GM18873 (cell line): ENCODE measurements at regions not wholly inside any gene's neighbourhood (a gene's known extent, or its start where the extent isn't known, plus 50 kb on each side); places are given as distances from the start of the nearest gene placed in this dataset.

Source experiments
- ATAC-seq: cut with Tn5 transposase; IDR thresholded peaks from one replicate; pipeline ENCODE4 v1.9.1; 2021; ENCODE audit warnings: mild to moderate bottlenecking, moderate library complexity, moderate number of reproducible peaks; ENCODE audit not compliant: unreplicated experiment, low FRiP score

DNA sequence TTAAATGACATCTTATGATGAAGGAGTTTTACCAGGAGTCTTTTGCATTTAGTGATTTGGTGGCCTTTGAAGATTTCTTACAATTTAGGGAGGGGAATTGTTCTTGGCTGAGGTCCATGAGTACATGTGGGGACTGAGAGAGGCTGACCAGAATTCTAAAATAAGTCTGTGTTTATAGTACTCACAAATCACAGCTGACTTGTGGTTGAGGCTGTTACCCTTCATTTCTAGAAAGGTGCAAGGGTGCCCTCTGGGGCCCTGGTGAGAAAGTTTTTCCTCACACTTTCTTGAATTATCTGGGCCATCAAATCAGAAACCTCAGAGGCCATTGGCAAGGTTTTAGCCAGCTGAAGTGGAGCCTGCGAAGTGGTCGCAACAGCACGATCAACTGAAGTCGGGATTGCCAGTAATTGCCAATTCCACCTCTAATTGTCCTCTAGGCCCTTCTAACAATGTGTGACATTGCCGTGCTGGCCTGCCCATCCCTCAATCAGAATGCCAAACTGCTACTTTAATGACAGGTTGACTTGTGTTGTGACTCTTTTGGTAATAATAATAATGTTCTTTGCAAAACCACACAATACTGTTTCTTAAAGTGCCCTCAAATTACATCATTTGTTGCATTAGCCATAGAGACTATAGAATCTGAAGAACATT lies 221.6 kb downstream of the OGFRL1 start:
- peak; percentile 81 for ATAC-seq

DNA sequence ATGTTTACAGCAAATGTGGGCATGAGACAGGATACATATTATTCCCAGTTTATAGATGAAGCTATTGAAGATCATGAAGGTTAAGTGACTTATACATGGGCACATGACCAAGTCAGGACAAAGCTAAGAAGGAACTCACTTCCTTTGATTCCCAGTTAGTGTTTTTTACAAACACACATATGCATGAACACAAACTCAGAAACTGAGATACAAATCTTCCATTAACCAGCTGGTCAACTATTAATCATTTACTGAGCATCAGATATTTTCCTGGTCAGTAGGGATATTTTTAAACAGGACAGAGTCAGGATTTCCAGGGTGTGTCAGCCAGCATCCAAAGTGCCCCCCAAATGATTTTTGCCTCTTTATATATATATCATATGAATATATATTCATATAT lies 222.2 kb downstream of the OGFRL1 start:
- no peak for ATAC-seq

DNA sequence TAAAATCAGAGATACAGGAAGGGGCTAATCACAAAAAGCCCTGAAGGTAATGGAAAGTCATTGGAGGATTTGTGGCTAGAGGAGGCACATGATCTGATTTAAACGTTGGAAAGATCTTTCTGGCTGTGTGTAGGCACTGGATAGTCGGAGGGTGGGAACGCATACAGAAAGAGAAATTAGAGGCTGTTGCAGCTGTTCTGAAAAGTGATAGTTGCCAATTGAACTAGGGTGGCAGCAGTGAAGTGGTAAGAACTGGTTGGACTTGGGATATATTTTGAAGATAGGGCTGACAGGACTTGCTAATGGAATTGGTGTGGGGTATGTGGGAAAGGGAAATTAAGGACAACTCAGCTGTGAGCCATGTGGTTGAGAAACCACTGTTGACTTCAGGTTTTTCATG lies 223.6 kb downstream of the OGFRL1 start:
- ATAC-seq: no peak

DNA sequence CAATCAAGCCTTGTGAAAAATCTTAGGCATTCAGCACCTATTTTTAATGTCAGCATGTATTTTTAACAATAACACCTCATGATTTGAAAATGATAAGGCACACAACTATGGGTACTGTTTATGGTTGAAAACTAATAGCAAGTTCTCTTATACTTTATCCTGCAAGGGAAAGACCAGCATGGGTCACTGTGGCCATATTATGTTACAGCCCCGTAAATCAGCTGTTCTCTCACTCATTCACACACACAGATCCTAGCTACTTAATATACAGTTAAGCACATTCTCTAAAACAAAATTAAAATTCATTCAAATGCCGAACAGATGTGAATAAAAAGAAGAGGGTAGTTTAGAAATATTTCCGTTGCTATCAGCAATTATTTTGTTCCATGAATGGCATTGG lies 224.4 kb downstream of the OGFRL1 start:
- ATAC-seq: no peak

DNA sequence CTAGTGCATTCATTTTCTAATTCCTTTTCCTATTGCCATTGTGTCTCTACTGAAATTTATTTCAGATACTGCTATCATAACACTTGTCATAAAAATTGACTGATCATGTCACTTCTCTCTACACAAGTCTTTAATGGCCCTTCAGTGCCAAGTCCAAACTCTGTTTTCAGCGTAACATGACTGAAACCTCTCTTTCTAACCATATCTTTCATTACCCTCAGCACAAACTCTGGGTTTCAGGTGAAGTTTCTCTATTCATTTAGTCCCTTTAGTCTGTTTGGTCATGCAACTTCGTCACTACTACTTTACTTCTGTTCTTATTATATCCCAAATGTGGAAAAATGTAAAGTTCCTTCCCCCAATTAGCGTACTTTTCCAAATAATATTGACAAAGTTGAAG lies 234.9 kb downstream of the OGFRL1 start:
- ATAC-seq: peak; percentile 70

DNA sequence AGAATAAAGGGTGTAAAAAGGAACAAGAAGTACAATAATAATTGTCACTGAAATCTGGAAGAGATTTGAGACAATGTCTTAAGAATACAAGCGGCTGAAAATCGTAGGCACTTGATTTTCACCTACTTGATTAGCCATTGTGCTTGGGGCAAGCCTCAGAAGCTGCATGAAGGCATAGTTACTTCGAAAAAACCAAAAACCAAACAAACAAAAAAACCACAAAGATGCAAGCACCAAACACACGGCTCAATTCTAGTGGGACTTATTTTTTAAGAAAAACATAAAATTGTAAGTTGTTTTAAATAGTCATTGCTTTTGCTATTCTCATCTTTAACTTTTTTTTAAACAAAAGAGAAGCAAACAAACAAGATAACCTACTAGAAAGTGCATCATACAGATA lies 235.6 kb downstream of the OGFRL1 start:
- no peak for ATAC-seq

DNA sequence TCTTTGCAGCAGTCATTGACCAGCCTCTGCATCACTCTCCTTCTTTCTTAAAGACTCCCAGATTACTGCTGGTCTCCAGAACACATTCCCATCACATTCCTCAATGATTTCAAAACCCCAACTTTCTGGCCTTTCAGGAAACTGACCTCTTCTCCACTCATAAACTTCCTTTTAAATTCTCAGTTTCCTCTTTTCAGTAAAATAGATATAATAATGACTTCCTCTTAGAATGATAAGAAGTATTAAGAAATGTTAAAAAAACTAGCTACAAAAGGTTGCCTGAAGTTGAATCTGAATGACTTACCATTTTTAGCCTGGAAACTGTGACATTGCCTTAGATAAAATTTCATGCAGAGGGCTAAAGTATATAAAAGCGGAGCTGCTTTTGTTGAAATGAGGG lies 239.3 kb downstream of the OGFRL1 start:
- ATAC-seq: no peak

DNA sequence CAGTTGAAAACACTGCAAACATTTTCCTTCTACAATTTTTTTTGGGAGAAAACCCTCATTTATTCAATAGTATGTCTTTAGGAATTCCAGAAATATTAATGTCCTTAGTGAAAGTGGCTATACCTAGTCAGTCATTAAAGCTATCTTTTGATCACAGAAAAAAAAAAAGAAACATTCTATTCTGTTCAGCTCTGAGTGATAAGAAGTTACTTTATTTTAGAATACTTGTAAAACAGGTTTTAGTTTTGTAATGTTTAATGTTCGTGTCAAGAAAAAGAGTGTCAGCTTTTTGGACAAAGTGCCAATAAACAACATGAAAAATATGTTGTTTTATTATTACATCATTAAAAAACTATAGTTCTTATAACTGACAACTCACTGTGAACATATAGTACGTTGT lies 240.4 kb downstream of the OGFRL1 start:
- no peak for ATAC-seq

DNA sequence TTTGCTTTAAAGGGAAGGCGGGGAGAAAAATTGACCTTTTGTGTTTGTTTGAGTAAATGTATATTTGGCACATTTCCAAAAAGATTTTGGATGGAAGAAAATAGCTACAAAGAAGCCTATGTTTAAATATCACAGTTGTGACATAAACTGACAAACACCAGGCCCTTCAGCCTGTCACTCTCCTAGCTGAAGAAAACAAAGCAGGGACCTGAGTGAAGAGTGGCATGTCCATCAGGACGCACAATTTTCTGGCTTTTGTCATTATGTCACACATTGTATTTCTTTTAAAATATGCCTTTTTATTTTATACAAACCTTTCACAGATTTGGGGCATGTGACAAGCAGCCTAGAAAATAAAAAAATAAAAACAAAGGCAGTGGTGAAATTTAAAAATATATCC lies 241.2 kb downstream of the OGFRL1 start:
- ATAC-seq: no peak

DNA sequence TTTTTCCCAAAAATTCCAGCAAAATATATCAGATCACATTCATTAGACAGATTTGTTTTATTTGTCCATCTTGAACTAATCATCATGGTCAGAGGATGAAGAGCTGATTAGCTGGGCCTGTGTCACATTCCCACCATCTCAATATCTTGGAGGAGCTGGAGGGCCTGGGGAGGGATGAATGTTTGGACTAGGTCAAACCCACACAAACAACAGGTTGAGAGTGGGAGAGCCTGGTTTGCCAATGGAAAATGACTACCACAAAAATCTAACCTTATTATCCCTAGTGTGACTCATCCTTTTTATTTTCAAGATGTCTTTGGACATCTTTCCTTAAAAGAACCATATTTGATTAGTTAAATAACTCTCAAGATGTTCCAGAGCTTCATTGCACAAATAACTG lies 242.4 kb downstream of the OGFRL1 start:
- no peak for ATAC-seq

DNA sequence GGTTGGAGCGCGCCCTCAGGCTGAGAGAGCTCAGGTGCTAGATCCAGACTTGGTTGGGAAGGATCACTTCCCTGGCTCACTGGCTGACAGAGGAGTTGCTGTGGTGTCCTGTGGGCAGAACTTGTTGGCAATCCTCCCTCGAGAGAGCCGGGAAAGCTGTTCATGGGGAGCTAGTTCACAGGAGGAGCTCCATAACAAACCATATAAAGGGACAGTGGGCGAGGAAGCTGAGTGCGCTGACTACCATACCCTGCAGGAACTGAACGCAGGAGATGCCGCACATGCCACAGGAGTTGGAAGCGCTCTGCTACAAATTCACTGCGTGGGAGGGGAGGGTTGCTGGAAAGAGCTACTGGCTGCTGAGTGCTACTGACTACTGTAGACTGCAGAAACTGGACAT lies 243.2 kb downstream of the OGFRL1 start:
- ATAC-seq: no peak

DNA sequence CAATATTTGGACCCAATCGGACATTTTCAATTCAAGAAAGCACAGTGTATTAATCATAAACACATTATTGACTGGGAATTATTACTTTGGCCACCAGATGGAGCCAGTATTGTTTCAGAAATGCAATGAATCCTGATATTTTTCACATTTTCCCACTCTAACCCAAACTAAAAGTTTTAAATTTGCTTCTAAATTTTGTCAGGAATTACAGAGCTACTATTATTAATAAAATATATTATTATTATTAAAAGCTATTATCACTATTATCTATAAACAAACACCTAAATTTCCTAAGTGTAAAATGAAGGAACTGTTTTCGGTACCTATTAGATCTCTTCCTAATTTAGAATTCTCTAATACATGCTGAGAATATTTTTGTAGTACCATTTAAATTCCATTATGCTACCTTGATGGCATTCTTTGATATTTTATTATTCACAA lies 245.3 kb downstream of the OGFRL1 start:
- no peak for ATAC-seq

DNA sequence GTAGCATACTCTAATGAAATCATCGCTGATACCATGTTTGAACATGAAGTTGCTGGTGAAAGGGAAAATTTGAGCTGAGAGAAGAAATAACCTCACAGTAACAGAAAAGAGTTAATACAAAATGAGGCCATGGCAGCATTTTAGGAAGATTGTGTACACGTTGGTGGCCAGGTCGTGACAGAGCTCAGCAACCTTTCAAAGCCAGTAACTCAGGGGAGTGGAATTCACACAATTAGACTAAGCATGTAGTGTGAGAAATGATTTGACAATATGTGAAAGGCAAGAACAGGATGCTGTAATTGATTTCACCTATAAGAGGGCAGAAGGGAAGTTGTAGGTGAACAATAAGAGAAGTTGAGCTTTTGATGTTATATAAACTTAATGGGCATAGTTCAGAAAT lies 246.3 kb downstream of the OGFRL1 start:
- no peak for ATAC-seq

DNA sequence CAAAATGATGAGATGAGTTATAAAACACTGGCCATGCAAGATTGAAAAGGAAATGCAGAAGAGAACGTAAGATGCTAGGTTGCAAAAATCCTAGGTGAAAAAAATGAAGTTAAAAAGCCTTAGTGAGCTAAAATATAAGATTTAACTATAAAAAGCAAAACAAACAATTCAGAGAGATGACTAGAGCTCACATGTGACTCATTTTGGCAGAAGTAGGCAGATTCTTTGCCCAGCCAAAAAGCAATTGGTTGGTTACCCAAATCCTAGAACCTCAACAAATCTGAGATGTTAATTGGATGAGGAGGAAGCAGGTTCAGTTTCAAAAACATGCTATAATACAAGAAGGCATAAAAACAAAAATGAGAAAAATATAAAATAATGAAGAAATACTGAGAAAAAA lies 249.1 kb downstream of the OGFRL1 start:
- no peak for ATAC-seq

DNA sequence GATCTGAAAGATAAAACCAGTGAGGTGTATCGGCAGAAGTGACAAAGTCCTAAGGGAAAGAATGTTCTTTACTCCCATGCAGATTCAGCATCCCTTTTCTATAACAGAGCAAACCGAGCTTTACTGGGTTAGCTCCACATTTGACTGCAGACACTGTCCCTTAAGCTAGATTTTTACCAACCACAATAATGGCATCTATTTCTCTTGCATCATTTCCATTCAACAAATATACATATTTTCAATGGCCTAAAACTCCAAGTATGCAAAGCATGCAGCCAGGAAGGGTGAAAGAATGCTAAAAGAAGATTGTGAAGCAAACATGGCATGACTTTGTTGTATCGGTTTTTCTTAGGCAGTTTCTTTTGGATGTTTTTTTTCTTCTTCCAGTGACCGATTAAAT lies 255.4 kb downstream of the OGFRL1 start:
- no peak for ATAC-seq

DNA sequence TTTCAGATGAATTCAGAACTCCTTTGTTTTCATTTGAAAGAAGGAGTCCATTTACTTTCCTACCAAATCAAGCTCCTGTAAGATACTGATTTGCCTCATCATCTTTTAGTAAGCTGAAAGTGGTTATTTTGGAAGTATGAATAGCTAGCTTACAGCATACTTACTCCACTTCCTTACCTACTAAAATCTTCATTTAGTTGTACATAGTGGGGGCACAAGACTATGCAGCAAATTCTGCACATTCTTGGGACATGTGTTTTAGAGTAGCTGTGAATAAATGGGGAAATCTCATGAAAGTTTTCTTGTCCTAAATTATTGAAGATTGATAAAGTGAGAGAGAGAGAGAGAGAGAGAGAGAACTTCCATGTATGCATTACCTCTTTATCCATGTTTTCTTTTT lies 256.3 kb downstream of the OGFRL1 start:
- ATAC-seq: no peak

DNA sequence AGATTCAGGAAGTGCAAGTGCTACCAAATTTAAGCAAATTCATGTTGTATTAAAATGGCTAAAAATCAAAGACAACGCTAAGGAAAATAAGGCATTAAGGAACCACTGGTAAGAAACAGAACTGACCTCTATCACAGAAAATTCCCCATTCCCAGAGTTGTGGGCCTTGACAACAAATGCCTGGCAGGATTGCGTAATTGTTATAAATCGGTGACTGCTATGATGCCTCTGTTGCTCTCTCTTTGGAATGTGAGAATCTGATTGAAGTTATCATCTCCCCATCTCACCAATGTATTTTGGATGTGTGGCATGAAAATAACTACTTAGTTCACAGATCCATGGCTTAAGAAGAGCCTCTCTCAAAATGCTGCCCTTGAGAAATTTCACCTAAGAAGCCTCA lies 257.3 kb downstream of the OGFRL1 start:
- no peak for ATAC-seq

DNA sequence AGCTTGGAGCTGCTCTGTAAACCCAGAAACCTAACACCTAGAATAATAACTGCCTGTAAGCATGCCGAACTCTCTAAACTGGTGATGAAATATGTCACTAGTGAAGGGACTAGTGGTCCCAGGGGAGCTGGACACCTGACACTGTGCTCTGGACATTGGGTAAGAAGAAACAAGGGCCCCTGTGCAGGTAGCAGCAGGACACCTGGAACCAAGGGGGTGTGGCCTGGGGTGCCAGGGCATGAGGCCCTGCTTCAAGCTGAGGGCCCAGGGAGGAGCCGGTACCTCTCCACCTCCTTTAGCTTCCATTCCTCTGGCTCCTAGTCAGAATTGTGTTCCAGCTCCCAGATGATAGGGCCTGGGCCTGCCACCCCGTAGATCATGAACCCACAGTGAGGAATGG lies 263.2 kb downstream of the OGFRL1 start:
- ATAC-seq: no peak

DNA sequence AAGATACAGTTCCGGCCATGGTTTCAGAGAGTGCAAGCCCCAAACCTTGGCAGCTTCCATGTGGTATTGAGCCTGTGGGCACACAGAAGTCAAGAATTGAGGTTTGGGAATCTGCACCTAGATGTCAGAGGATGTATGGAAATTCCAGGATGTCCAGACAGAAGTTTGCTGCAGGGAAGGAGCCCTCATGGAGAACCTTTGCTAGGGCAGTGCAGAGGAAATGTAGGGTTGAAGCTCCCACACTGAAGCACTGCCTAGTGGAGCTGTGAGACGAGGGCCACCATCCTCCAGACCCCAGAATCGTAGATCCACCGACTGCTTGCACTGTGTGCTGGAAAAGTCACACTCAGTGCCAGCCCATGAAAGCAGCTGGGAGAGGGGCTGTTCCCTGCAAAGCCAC lies 267.5 kb downstream of the OGFRL1 start:
- no peak for ATAC-seq

DNA sequence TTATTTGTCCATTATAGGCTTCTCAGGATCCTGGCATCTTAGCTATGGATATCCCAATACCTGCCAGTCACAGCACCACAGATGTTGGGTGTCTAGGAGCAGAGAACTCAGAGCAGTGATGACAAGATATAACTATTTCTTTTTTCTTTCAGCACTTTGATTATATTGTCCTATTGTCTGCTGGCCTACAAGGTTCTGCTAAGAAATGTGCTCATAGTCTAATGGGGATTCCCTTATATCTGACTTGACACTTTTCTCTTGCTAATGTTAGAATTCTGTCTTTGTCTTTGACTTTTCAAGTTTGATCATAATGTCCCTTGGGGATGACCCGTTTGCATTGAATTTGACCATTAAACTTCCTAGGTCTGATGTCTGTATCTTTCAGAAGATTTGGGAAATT lies 270.4 kb downstream of the OGFRL1 start:
- no peak for ATAC-seq

DNA sequence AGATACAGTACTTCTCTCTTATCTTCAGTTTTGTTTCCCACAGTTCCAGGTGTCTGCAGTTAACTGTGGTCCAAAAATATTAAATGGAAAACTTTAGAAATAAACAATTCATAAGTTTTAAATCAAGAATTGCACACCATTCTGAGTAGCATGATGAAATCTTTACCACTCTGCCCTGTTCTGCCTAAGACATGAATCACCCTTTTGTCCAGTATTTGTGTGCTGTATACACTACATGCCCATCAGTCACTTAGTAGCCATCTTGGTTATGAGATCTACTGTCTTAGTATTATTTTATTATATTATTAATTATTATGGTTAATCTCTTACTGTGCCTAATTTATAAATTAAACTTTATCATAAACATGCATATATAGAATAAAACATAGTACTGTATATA lies 279.0 kb downstream of the OGFRL1 start:
- no peak for ATAC-seq

DNA sequence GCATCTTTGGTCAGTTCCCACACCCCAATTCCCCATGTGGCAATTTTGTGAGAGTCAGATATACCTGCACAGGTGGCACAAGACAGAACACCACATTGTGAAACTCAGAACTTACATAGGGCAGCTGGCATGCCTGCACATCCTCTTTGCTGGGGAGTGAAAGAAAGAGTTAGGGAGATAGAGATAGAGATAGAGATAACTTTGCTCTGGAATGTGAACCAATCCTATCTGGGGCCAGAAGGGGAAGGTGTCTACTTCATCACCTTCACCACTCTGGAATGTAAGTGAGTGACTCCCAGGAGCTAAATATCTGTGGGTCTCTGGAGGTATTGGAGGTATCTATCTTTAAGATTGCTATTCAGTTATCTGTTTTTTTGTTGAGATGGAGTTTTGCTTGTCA lies 289.2 kb downstream of the OGFRL1 start:
- no peak for ATAC-seq

DNA sequence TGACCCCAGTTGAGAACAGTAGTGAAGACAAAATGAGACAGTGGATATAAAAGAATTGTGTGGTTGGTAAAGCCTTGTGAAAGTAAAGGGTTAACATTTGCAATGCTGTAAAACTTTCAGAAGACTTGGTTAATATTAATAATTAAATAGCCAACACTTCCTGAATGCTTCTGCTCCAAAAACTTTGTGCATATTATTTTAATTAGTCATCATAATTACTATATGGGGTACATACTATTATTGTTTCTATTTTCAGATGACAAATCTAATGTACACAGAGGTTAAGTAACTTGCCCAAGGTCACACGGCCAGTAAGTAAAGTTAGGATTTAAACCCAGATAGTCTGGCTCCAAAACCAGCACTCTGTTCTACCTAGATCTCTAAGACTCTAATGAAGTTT lies 291.3 kb downstream of the OGFRL1 start:
- ATAC-seq: no peak
